ENCODE measurements at regions not wholly inside any gene's neighbourhood (a gene's known extent, or its start where the extent isn't known, plus 50 kb on each side); places are given as distances from the start of the nearest gene placed in this dataset.

DNA sequence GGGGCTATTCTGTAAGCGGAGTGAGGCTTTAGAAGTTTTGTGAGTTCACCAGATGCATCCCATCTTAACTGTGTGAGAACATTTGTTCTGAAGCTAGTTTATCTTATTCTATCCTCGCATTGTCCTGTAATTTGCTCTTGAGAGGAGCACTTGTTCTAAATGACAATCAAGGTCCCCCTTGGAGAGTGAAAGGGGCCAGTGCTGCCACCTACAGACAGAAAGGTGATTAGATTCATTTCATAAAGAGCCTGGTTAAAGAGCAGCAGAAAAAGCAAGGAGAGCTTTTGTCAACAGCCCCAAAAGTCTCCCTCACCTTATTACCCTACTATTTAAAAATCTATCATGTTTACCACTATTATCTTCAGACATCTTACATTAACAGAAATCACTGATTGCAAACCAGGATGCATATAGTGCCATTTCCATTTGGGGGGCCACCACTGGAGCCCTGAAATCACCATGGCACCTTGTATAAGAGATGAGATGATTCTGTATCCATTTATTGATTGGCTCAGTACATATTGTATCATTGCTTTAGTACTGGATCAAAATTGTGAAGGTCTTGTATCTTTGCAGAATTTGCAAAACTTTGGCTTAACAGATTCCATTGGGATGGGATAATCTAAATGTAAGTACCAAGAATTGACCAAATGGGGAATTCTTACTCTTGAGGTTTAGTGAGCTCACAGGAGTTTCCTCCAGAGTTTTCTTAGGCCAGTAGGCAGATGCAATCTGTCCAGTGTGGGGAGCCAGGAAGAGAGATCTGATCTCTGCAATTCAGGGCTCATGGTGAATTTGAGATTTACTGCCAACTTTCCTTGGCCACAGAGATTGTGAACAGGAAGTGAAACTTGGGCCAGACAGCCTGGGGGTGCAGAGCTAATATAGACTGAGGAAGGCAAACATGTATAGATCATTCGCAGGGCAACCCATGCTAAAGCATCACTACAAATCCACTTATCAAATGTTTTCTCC is 64.3 kb upstream of the TRABD2B start:
- TF ChIP-seq L3MBTL2 (conservative IDR thresholded peaks at IDR 0.05): no peak
- no peak for TF ChIP-seq FOXM1 (IDR thresholded peaks at IDR 0.05; ENCODE audit: borderline replicate concordance)
